CD4-positive, CD25-positive, alpha-beta regulatory T cell (primary cell): ENCODE measurements at regions not wholly inside any gene's neighbourhood (a gene's known extent, or its start where the extent isn't known, plus 50 kb on each side); places are given as distances from the start of the nearest gene placed in this dataset.

Experiments used
- ATAC-seq, 2 donors: fragments of 150-1000 bp; cut with Tn5 transposase; one replicate each; pipeline ENCODE4 v1.10.0; 2021; ENCODE audit warnings: low read depth in 2 of 2, moderate number of reproducible peaks in 2 of 2, moderate library complexity in 1 of 2
- DNase-seq, 3 donors: peaks; one replicate each; pipeline versions ENCODE4 v3.0.0 to v3.0.0-alpha.2; 2012 to 2022; ENCODE audit warnings: mixed read lengths in 1 of 3
- H3K27ac ChIP-seq: one replicate; pipeline ENCODE4 v1.7.0; 2013; ENCODE audit warnings: mild to moderate bottlenecking, low read length; ENCODE audit not compliant: insufficient read depth, poor library complexity, severe bottlenecking
- H3K27me3 ChIP-seq: one replicate; pipeline ENCODE4 v1.7.0; 2013; ENCODE audit warnings: low read length; ENCODE audit not compliant: control insufficient read depth, insufficient read depth
- H3K36me3 ChIP-seq: one replicate; pipeline ENCODE4 v1.7.0; 2013; ENCODE audit warnings: mild to moderate bottlenecking, low read length, moderate library complexity; ENCODE audit not compliant: control insufficient read depth, insufficient read depth
- H3K4me1 ChIP-seq: 2 replicates; pipeline ENCODE4 v1.7.0; 2013; ENCODE audit warnings: mild to moderate bottlenecking, low read length; ENCODE audit not compliant: insufficient read depth, control insufficient read depth, poor library complexity, severe bottlenecking
- H3K4me3 ChIP-seq: one replicate; pipeline ENCODE4 v1.7.0; 2013; ENCODE audit warnings: low read depth, mild to moderate bottlenecking, low read length, moderate library complexity
- H3K9me3 ChIP-seq, 2 experiments: 1 replicate in 1 of 2; 2 replicates in 1 of 2; pipeline ENCODE4 v1.7.0; 2013; ENCODE audit warnings: low read length in 2 of 2, mild to moderate bottlenecking in 1 of 2, moderate library complexity in 1 of 2; ENCODE audit not compliant: control insufficient read depth in 2 of 2
- H3K27ac Mint-ChIP-seq, 3 donors: one replicate each; pipeline ENCODE4 v1.8.0; 2020 to 2022; ENCODE audit warnings: mild to moderate bottlenecking in 3 of 3, mixed read lengths in 3 of 3, moderate library complexity in 2 of 3
- H3K27me3 Mint-ChIP-seq: one replicate; pipeline ENCODE4 v1.8.0; 2022; ENCODE audit warnings: mild to moderate bottlenecking, mixed read lengths
- H3K36me3 Mint-ChIP-seq: one replicate; pipeline ENCODE4 v1.8.0; 2020; ENCODE audit warnings: mixed read lengths
- H3K4me1 Mint-ChIP-seq, 4 donors: one replicate each; pipeline ENCODE4 v1.8.0; 2020 to 2022; ENCODE audit warnings: mixed read lengths in 4 of 4, mild to moderate bottlenecking in 1 of 4
- H3K4me3 Mint-ChIP-seq, 4 donors: one replicate each; pipeline ENCODE4 v1.8.0; 2020 to 2022; ENCODE audit warnings: mild to moderate bottlenecking in 4 of 4, mixed read lengths in 4 of 4, moderate library complexity in 3 of 4
- H3K9me3 Mint-ChIP-seq, 7 donors: one replicate each; pipeline ENCODE4 v1.8.0; 2020 to 2022; ENCODE audit warnings: mixed read lengths in 7 of 7, mild to moderate bottlenecking in 3 of 7, moderate library complexity in 2 of 7

GRCh38 chr3:55161231-55161630 is 233.4 kb upstream of the LRTM1 start:
- H3K36me3 Mint-ChIP-seq: no peaks in the 10 kb centered on the region

GRCh38 chr3:55160241-55160983 is 232.6 kb upstream of the LRTM1 start:
- H3K4me3 Mint-ChIP-seq: no peak overlapping the region
- H3K27ac Mint-ChIP-seq: no peak overlapping the region
- peaks cover 2 to 19% (median 10%) of the 10 kb centered on the region in 7 donors for H3K9me3 Mint-ChIP-seq
- H3K36me3 Mint-ChIP-seq: no peaks in the 10 kb centered on the region
- H3K4me1 Mint-ChIP-seq: peaks cover 0 to 4% (median 0%) of the 10 kb centered on the region in 4 donors
- no peaks in the 10 kb centered on the region for H3K9me3 ChIP-seq
- no peaks in the 10 kb centered on the region for H3K36me3 ChIP-seq
- no peak for ATAC-seq
- H3K4me1 ChIP-seq: no peaks in the 10 kb centered on the region
- H3K27me3 Mint-ChIP-seq: no peaks in the 10 kb centered on the region
- no peak overlapping the region for H3K27ac ChIP-seq
- DNase-seq: no peak
- H3K27me3 ChIP-seq: no peaks in the 10 kb centered on the region
- no peak overlapping the region for H3K4me3 ChIP-seq

More at GRCh38 chr3:55161231-55161630, 233.4 kb upstream of the LRTM1 start:
- peaks cover 2 to 12% (median 7%) of the 10 kb centered on the region in 7 donors for H3K9me3 Mint-ChIP-seq
- DNase-seq (no peak), ATAC-seq (no peak)
- H3K4me3 Mint-ChIP-seq: no peak overlapping the region
- Histone ChIP-seq H3K4me1 (no peaks in the 10 kb centered on the region), H3K27me3 (no peaks in the 10 kb centered on the region), H3K4me3 (no peak overlapping the region), H3K9me3 (no peaks in the 10 kb centered on the region), H3K36me3 (no peaks in the 10 kb centered on the region), H3K27ac (no peak overlapping the region)
- H3K27me3 Mint-ChIP-seq: no peaks in the 10 kb centered on the region
- H3K4me1 Mint-ChIP-seq: peaks cover 0 to 4% (median 0%) of the 10 kb centered on the region in 4 donors
- H3K27ac Mint-ChIP-seq: no peak overlapping the region

GRCh38 chr3:55159711-55160110 is 231.9 kb upstream of the LRTM1 start:
- H3K27ac Mint-ChIP-seq: no peak overlapping the region
- H3K4me3 ChIP-seq: no peak overlapping the region
- H3K4me1 Mint-ChIP-seq: peaks cover 0 to 4% (median 0%) of the 10 kb centered on the region in 4 donors
- peaks cover 2 to 19% (median 10%) of the 10 kb centered on the region in 7 donors for H3K9me3 Mint-ChIP-seq
- H3K36me3 ChIP-seq: no peaks in the 10 kb centered on the region
- no peaks in the 10 kb centered on the region for H3K27me3 Mint-ChIP-seq
- no peak overlapping the region for H3K4me3 Mint-ChIP-seq
- H3K27ac ChIP-seq: no peak overlapping the region
- no peaks in the 10 kb centered on the region for H3K4me1 ChIP-seq
- ATAC-seq (no peak), DNase-seq (no peak)
- no peaks in the 10 kb centered on the region for H3K36me3 Mint-ChIP-seq
- no peaks in the 10 kb centered on the region for H3K27me3 ChIP-seq
- H3K9me3 ChIP-seq: no peaks in the 10 kb centered on the region

GRCh38 chr3:55159016-55159415 is 231.2 kb upstream of the LRTM1 start:
- ATAC-seq (no peak), DNase-seq (no peak)
- Histone ChIP-seq H3K27me3 (no peaks in the 10 kb centered on the region), H3K36me3 (no peaks in the 10 kb centered on the region), H3K27ac (no peak overlapping the region), H3K9me3 (no peaks in the 10 kb centered on the region), H3K4me3 (no peak overlapping the region), H3K4me1 (no peaks in the 10 kb centered on the region)
- H3K36me3 Mint-ChIP-seq: no peaks in the 10 kb centered on the region
- H3K4me3 Mint-ChIP-seq: no peak overlapping the region
- no peaks in the 10 kb centered on the region for H3K27me3 Mint-ChIP-seq
- H3K4me1 Mint-ChIP-seq: peaks cover 0 to 4% (median 0%) of the 10 kb centered on the region in 4 donors
- H3K27ac Mint-ChIP-seq: no peak overlapping the region
- H3K9me3 Mint-ChIP-seq: peaks cover 2 to 19% (median 8%) of the 10 kb centered on the region in 7 donors

- no peaks in the 10 kb centered on the region for H3K27me3 ChIP-seq
- H3K4me1 Mint-ChIP-seq: peaks cover 0 to 4% (median 0%) of the 10 kb centered on the region in 4 donors
- H3K27ac ChIP-seq: no peak overlapping the region
- H3K36me3 Mint-ChIP-seq: no peaks in the 10 kb centered on the region
- H3K4me1 ChIP-seq: no peaks in the 10 kb centered on the region
- ATAC-seq: no peak
- no peaks in the 10 kb centered on the region for H3K36me3 ChIP-seq
- H3K4me3 ChIP-seq: no peak overlapping the region
- DNase-seq: no peak
- H3K4me3 Mint-ChIP-seq: no peak overlapping the region
- no peaks in the 10 kb centered on the region for H3K27me3 Mint-ChIP-seq
- H3K27ac Mint-ChIP-seq: no peak overlapping the region
- H3K9me3 ChIP-seq: no peaks in the 10 kb centered on the region
- peaks cover 2 to 19% (median 7%) of the 10 kb centered on the region in 7 donors for H3K9me3 Mint-ChIP-seq
Observed at GRCh38 chr3:55158345-55158744, 230.5 kb upstream of the LRTM1 start.

- Mint-ChIP-seq H3K4me1 (peaks cover 0 to 4% (median 0%) of the 10 kb centered on the region in 4 donors), H3K36me3 (no peaks in the 10 kb centered on the region), H3K4me3 (no peak overlapping the region)
Observed at GRCh38 chr3:55157731-55158130, 229.9 kb upstream of the LRTM1 start.

GRCh38 chr3:55156851-55157650 is 229.2 kb upstream of the LRTM1 start:
- Mint-ChIP-seq H3K4me3 (no peak overlapping the region), H3K36me3 (no peaks in the 10 kb centered on the region), H3K27me3 (no peaks in the 10 kb centered on the region), H3K4me1 (peaks cover 0 to 1% (median 0%) of the 10 kb centered on the region in 4 donors), H3K27ac (no peak overlapping the region), H3K9me3 (peaks cover 0 to 17% (median 8%) of the 10 kb centered on the region in 7 donors)
- no peaks in the 10 kb centered on the region for H3K4me1 ChIP-seq
- no peak for ATAC-seq
- H3K9me3 ChIP-seq: no peaks in the 10 kb centered on the region
- no peak for DNase-seq
- H3K27ac ChIP-seq: no peak overlapping the region
- H3K27me3 ChIP-seq: no peaks in the 10 kb centered on the region
- no peak overlapping the region for H3K4me3 ChIP-seq
- no peaks in the 10 kb centered on the region for H3K36me3 ChIP-seq

More at GRCh38 chr3:55157731-55158130, 229.9 kb upstream of the LRTM1 start:
- peaks cover 2 to 19% (median 4%) of the 10 kb centered on the region in 7 donors for H3K9me3 Mint-ChIP-seq
- Histone ChIP-seq H3K9me3 (no peaks in the 10 kb centered on the region), H3K4me3 (no peak overlapping the region), H3K27ac (no peak overlapping the region), H3K36me3 (no peaks in the 10 kb centered on the region), H3K4me1 (no peaks in the 10 kb centered on the region), H3K27me3 (no peaks in the 10 kb centered on the region)
- DNase-seq (no peak), ATAC-seq (no peak)
- H3K27ac Mint-ChIP-seq: no peak overlapping the region
- no peaks in the 10 kb centered on the region for H3K27me3 Mint-ChIP-seq
